ENCODE measurements at regions not wholly inside any gene's neighbourhood (a gene's known extent, or its start where the extent isn't known, plus 50 kb on each side); places are given as distances from the start of the nearest gene placed in this dataset.

DNA sequence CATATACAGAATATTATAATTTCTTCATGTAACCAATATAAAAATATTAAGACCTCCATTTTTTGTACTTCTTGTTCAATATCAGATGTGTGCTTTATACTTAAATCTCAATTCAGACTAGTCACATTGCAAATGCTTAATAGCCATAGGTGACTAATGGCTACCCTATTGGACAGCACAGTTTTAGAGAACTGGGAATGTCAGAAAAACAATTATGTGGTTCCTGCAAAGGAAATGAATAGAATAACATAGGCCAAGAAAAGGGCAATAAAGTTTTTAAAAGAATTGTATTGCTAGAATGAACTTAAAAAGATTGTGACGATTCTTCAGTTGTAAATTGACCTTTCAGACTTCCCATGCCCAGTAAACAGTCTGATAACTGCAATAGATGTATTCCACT, 843.0 kb downstream of the METTL15 start:
- no peak for TF ChIP-seq POLR2AphosphoS5 (IDR thresholded peaks at IDR 0.05; ENCODE audit: low read depth)
- TF ChIP-seq, protein P1, sequence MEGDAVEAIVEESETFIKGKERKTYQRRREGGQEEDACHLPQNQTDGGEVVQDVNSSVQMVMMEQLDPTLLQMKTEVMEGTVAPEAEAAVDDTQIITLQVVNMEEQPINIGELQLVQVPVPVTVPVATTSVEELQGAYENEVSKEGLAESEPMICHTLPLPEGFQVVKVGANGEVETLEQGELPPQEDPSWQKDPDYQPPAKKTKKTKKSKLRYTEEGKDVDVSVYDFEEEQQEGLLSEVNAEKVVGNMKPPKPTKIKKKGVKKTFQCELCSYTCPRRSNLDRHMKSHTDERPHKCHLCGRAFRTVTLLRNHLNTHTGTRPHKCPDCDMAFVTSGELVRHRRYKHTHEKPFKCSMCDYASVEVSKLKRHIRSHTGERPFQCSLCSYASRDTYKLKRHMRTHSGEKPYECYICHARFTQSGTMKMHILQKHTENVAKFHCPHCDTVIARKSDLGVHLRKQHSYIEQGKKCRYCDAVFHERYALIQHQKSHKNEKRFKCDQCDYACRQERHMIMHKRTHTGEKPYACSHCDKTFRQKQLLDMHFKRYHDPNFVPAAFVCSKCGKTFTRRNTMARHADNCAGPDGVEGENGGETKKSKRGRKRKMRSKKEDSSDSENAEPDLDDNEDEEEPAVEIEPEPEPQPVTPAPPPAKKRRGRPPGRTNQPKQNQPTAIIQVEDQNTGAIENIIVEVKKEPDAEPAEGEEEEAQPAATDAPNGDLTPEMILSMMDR (IDR thresholded peaks at IDR 0.05; ENCODE audit: insufficient read depth, low read length): no peak
- TF ChIP-seq GABPA (IDR thresholded peaks at IDR 0.05; ENCODE audit: low read depth): no peak
- TF ChIP-seq, protein P2, sequence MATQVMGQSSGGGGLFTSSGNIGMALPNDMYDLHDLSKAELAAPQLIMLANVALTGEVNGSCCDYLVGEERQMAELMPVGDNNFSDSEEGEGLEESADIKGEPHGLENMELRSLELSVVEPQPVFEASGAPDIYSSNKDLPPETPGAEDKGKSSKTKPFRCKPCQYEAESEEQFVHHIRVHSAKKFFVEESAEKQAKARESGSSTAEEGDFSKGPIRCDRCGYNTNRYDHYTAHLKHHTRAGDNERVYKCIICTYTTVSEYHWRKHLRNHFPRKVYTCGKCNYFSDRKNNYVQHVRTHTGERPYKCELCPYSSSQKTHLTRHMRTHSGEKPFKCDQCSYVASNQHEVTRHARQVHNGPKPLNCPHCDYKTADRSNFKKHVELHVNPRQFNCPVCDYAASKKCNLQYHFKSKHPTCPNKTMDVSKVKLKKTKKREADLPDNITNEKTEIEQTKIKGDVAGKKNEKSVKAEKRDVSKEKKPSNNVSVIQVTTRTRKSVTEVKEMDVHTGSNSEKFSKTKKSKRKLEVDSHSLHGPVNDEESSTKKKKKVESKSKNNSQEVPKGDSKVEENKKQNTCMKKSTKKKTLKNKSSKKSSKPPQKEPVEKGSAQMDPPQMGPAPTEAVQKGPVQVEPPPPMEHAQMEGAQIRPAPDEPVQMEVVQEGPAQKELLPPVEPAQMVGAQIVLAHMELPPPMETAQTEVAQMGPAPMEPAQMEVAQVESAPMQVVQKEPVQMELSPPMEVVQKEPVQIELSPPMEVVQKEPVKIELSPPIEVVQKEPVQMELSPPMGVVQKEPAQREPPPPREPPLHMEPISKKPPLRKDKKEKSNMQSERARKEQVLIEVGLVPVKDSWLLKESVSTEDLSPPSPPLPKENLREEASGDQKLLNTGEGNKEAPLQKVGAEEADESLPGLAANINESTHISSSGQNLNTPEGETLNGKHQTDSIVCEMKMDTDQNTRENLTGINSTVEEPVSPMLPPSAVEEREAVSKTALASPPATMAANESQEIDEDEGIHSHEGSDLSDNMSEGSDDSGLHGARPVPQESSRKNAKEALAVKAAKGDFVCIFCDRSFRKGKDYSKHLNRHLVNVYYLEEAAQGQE (IDR thresholded peaks at IDR 0.05; ENCODE audit: insufficient replicate concordance, low read depth): no peak
- no peak for TF ChIP-seq SPI1 (IDR thresholded peaks at IDR 0.05; ENCODE audit: borderline replicate concordance, low read depth)

All from HL-60 (cell line).